HG03095 (cell line): ENCODE measurements at regions not wholly inside any gene's neighbourhood (a gene's known extent, or its start where the extent isn't known, plus 50 kb on each side); places are given as distances from the start of the nearest gene placed in this dataset.

Source experiments
- ATAC-seq: cut with Tn5 transposase; IDR thresholded peaks from one replicate; pipeline ENCODE4 v1.9.1; 2021; ENCODE audit warnings: moderate library complexity; ENCODE audit not compliant: unreplicated experiment

- ATAC-seq: no peak
These were observed 457.5 kb downstream of the IRX1 start for GRCh38 chr5:4053136-4053535.

GRCh38 chr5:4054092-4054491, 458.5 kb downstream of the IRX1 start:
- ATAC-seq: no peak

DNA sequence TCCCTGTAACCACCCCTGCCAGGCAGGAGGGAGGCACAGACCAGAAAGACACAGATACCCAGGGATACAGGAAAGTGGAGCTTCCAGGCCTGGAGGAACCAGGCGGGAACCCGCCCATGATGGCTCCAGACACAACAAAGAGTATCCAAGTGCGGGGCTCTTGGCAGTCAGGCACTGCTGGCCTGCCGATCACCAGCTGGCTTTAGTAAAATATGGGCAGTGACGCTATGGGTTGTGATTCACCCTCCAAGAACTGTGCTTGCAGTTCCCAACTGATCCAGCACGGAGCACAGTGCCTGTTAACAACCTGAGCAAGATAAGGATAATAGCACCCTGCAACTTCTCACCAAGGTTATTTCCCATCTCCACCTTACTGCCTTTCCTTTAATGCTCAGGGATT, 463.3 kb downstream of the IRX1 start:
- ATAC-seq: no peak

DNA sequence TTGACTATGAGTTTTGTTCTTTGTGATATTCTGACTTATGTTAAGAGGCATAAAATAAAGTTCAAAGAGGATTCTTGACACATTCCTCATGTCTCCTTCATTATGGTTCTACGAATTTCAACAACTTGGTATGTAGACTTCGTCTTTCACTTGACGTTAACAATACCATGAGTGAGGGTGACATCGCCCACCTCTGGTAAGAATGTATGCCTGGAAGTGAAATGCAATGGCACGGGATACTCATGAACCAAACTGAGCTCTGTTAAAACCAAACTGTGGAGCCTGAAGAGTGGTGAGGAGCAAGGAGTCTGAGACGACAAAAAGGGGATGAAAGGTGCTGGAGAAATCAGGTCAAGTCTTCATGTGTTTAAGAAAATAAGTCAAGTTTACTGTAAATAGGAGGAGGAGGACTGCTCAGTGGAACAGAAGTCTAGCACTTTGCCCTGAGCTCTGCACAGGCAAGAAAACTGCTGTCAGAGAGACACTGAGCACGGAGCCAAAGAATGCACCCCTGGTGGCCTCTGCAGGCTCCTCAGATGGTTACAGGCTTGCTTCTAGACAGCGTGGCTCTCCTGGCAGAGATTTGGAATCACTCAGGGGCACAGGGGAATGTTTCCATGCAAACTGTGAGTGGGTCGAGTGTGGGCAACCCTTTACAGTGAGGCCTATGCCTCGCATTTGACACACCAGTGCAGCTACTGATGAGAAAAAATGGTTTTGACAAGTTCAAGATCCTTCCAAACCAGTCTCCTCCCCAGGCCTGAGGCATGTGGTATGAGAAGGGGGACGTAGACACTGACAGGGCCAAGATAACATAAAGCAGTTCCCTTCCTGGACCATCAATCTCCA, 470.1 kb downstream of the IRX1 start:
- ATAC-seq: no peak

DNA sequence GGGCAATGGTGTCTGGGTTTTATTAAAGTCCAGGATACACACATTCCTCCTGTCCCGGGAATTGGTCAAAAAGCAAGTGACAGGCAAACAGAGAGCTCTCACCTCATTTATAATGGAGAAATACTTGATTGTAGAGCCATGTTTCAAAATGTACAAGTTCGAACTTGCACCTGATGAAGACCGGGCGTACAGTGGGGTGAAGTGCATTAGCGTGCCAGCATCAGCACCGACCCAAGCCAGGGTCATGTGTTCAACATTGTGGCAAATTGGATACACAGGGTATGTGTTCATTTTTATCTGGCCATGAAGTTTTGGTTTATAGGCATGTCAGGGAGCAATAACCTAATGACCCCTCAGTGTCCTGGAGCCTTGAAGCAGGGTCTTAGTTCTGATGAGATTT, 472.5 kb downstream of the IRX1 start:
- ATAC-seq: no peak

- ATAC-seq: no peak
These were observed 482.9 kb downstream of the IRX1 start for GRCh38 chr5:4078544-4078943.

DNA sequence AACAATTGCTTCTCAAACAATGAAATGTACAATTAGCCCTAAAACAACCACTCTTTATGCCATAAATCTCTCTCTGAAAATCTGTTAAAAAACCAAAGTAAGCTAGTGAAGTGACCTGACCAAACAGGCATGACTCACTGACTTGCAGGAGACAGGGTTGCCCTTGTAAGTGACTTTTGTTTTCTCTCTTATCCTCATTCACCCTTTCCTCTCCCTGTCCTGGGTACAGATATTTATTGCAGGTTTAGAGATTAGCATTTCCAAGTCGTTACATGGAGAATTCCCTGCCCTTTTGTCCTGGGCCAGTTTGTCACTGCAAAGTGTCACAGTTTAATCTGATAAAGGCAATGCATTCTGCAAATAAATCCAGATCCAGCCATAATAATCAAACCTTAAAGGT, 484.2 kb downstream of the IRX1 start:
- no peak for ATAC-seq

- ATAC-seq: no peak
These were observed 484.7 kb downstream of the IRX1 start for GRCh38 chr5:4080370-4080769.

GRCh38 chr5:4081059-4081458, 485.4 kb downstream of the IRX1 start:
- no peak for ATAC-seq

- ATAC-seq: no peak
These were observed 485.8 kb downstream of the IRX1 start for GRCh38 chr5:4081466-4081865.

DNA sequence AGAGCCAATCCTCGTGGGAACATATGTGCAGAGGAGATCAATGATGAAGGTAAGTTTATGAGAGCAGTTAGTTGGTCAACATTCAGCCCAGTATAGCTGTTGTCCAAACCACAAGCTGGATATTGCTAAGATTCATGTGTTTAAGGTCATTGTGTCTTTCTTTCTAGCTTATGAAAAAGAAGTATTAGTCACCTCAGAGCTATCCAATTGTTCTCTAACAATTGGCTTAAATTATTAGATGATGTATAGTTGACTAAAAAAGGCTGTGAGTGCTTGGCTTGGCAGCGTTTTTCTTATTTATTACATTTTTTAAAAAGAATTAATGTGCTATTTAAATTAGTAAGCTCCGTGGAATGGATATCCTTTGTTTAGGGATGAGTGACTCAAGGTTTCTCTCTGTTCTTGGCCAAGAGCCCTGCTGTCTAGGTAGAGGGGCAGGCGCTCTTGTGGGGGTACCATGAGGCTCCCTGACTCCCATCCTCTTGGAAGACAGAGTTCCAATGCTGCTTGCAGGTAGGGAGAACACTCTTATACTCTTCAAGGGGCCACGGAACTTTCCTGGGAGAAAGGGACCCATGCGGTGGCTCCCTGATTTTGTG, 487.4 kb downstream of the IRX1 start:
- no peak for ATAC-seq

DNA sequence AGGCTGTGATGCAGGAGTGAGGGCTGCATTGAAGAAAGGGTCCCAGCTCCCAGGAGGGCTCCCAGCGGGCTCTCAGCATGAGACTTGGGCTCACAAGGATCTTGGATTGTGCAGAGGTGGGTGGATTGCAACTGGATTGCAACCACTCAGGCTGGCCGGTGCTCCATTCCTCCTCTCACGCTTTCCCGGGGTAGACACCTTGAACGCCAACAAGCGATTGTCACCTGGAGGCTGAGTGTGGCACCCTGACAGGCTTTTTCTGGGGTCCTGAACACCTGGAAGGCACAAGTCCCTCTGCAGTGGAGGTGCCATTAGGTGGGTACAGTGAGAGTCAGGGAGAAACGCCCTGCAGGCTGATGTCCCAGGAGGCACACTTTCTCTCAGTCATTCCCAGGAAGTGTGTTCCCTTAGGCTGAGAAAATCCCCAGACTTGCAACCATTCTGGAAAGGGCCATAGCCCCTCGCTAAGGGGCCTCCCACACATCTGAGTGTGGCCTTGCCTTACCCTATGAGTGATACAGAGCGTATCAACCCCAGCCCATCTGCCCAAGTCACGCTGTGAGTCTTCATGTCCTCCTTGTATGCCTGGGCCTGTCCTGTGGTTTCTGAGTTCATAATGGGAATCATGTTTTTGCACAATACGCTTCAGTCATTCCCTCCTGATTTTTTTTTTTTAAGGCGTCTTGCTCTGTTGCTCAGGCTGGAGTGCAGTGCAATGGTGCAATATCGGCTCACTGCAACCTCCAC, 488.1 kb downstream of the IRX1 start:
- ATAC-seq: no peak

DNA sequence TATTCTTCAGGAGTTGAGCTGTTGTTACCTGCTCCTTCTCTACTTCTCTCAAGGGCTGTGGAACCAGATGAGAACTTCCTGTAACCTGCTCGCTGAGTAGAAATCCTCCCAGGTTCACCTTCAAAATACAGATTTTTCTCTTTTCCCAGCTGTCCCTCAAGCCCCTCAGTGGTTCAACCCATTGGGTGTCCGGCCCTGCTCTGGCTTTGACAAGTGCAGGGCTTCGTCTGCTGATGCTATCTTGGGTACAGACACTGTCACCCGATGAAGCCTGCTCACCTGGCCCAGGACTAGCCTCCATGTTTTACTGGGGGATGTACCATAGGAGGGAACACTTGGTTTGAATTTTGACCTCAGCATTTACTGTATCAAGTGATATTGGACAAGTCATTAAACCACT, 490.4 kb downstream of the IRX1 start:
- no peak for ATAC-seq

GRCh38 chr5:4087110-4087509, 491.5 kb downstream of the IRX1 start:
- ATAC-seq: no peak

GRCh38 chr5:4089087-4089486, 493.5 kb downstream of the IRX1 start:
- ATAC-seq: no peak

DNA sequence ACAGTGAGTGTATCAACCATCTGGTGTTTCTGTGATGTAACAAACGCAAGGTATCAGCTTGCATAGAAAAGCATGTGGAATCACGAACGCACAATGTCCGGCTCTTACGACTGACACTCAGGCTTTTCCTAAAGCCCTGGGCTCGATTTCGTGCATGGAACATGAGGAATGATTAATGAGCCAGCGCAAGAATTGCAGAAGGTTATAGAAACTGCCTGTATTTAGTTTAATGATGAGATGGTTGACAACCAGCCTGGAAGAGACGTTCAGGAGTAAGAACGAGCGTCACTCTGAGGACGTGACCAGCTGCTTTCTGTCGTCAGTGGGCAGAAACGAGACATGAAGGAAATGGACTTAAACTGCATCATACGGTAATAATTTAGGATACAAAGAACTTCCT, 497.6 kb downstream of the IRX1 start:
- ATAC-seq: no peak

DNA sequence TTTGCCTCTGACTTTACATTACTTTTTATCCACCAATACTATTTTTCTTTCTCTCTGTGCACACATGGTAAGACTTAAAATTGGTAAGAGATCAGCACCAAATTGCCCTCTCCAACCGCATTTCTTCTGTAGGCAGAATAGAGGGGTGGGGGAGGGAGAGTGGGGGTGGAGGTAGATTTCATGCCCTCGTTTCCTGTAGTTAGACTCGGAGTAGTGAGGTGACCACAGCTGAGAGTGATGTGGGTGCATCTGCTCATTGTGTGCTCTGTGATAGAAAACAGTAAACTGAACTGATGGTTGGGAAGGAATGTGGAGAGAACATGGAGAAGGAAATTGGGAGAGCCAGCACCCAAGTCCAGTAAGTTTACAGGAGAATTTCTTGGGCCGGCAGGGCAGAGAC, 498.3 kb downstream of the IRX1 start:
- no peak for ATAC-seq

GRCh38 chr5:4095918-4096630, 500.4 kb downstream of the IRX1 start:
- no peak for ATAC-seq

GRCh38 chr5:4097199-4097598, 501.6 kb downstream of the IRX1 start:
- ATAC-seq: no peak

DNA sequence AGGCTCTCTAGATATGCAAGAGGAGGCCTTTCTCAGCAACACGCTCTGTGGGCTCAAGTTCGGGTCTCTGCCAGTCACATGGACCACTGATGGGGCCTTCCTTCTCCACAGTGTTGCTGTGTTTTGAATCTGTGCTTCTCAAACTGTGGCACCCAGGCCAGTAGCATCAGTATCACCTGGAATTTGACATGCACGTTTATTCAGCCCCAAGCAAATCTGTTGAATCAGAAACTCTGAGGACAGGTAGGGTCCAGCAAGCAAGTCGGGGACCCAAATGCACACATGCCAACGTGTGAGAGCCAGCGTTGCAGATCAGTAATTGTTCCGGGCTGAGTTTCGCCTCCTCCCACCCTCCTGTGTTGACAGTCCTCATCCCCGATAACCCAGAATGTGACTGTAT, 502.6 kb downstream of the IRX1 start:
- ATAC-seq: no peak

DNA sequence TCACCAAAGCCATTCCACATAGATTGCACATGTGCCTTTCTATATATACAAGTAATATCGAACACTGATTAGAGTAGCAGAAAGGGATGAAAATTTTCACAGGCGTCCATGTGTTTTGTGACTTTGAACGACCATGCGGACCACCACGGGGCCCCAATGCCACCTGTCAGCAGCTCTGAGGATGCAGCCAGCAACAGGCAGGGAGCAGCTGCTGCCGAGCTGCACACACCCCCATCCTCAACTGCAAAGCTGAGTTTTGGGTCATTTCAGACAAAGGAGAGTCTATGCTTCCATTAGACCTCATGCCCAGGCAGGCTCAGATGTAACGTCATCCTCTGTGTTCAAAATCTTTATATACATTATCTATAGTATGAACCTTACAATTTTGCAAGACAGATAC, 503.8 kb downstream of the IRX1 start:
- no peak for ATAC-seq
